IPS DF 4.7 (cell line): ENCODE measurements at regions not wholly inside any gene's neighbourhood (a gene's known extent, or its start where the extent isn't known, plus 50 kb on each side); places are given as distances from the start of the nearest gene placed in this dataset.
"Not testable (repeated sequence)": the region's sequence is repeated elsewhere in the genome, so short reads cannot be mapped to it uniquely, and the experiment has no call there.

Experiments used
- DNase-seq: peaks from one replicate; pipeline ENCODE4 v3.0.0-alpha.2; 2013; ENCODE audit warnings: low spot score; ENCODE audit errors: extremely low read depth

DNA sequence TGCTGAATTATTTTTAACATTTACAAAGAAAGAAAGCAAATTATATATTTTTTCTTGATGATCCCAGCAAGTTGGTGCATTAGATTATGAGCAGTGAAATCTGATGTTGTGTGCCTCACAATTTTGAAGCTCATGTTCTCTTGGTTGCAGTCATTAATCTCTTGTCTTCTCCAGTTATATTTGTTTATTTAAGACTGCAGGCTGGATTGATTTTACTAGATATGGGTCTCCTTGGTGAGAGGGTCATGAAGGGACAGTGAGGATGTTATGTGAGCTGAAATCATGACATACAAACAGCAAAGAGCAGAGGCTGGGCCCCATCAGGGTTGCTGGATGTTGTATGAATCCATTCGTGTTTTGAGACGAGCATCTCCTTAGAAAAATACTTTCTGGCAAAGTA is 64.2 kb upstream of the AKIRIN2 start:
- no peak for DNase-seq

DNA sequence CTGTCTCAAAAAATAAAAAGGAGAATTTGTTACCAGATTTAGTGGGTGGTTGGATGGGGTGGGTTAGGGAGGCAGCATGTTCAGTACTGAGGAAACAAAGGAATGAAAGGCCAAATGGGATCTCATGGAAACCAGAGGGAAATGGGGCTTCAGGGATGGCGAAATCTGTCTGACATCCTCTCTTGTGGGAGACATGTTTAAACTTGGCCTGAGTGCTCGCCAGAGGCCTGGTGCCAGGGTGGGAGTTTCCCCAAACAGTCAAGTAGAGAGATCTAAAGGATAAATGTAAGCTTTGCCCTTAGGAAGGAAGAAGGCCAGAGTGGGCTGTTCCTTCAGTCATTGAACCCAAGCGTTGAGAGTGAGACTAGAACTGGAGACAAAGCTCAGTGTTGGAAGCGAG is 61.9 kb upstream of the AKIRIN2 start:
- DNase-seq = no peak

DNA sequence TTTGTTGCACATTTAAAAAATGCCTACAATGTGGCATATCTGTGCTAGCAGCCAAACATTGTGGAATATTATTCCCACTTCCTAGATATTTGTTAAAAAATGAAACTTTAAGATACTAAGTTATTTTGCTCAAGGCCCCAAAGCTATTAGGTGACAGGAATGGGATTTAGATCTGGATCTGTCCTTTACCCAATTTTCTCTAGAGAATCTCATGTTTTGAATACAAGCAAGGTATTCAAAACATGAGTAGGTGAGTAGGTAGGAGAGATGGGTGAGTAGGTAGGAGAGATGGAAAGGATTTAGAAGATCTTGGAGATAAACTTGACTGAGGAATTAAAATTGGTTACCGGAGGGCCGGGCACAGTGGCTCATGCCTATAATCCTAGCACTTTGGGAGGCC is 61.2 kb upstream of the AKIRIN2 start:
- DNase-seq = no peak

DNA sequence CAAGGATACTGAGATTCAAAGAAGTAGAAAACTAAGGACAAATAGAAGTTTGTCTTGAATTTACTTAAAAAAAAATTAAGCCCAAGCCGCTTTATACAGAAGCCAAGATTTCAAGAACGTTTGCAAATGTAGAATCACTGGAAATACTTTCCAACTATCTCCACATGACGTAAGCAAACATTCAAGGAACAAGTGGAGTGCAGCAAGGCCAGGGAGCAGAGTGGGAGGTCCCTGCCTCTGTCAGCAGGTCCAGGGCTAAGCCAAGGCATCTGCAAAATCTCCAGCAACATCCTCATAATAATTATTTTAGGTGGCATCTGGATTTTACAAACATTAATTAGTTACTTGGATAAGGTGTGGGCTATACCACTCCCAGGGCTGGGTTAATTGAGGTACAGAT is 60.1 kb upstream of the AKIRIN2 start:
- DNase-seq = no peak

DNA sequence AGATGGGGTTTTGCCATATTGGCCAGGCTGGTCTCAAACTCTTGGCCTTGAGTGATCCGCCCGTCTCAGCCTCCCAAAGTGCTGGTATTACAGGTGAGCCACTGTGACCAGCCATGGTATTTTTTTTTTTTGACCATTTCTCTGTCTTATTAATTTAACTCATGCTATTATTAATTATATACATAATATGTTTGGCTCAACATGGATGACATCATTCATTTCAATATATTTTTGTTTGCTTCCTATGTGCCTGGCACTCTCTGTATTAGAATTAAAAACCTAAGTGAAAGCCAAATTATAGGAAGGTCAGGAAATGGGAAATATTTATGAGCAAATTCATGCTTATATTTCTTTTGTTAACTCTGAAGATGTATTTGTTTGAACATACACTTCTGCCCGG is 55.8 kb upstream of the AKIRIN2 start:
- DNase-seq = no peak

DNA sequence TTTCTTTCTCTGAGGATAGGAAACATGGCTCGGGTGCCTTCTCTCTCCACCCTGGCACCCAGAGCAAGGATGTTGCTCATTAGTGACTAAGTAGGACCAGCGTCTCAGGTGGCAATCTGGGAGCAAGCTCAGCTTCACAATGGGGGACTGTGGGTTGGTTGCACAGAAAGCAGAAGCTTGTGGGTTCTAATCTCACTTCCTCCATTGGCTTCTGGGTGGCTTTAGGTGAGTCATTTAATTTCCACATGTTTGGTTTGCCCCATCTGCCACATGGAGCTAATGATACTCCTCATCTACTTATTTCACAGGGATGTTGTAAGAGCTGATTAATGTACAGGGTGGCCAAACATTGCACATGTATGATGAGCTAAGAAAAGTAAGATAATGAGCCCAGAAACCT is 54.8 kb upstream of the AKIRIN2 start:
- no peak for DNase-seq

GRCh38 chr6:87755708-87756671 is 54.0 kb upstream of the AKIRIN2 start:
- DNase-seq = no peak

DNA sequence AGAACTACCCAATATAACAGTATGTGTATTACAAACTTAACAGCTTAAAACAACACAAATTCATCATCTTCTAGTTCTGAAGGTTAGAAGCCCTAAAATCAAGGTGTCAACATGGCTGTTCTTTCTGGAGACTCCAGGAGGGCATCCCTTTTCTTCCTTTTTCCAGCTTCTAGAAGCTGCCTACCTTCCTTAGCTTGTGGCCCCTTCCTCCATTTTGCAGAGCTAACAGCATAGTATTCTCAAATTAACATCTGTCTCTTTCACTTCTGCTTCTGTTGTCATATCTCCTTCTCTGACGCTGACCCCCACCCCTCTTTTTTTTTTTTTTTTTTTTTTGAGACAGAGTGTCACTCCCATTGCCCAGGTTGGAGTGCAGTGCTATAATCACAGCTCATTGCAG is 52.8 kb upstream of the AKIRIN2 start:
- DNase-seq = no peak

DNA sequence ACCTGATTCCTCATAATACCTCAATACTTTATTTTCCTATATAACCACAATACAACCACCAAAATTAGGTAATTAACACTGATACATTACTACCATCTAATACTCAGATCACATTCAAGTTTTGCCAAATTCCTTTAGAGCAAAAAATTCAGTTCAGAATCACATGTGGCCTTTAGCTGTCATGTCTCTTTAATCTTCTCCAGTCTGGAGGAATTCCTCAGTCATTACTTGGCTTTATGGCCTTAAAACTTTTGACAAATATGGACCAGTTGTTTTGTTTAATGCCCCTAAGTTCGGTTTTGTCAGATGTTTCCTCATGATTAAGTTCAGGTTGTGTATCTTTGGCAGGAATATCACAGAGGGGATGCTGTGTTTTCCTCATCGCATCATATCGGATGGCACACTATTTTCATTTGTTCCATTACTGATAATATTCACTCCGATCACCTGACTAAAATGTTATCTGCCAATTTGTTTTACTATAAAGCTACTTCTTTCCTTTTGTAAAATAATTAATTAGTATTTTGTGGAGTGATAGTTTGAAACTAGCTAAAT is 51.2 kb upstream of the AKIRIN2 start:
- DNase-seq = no peak

DNA sequence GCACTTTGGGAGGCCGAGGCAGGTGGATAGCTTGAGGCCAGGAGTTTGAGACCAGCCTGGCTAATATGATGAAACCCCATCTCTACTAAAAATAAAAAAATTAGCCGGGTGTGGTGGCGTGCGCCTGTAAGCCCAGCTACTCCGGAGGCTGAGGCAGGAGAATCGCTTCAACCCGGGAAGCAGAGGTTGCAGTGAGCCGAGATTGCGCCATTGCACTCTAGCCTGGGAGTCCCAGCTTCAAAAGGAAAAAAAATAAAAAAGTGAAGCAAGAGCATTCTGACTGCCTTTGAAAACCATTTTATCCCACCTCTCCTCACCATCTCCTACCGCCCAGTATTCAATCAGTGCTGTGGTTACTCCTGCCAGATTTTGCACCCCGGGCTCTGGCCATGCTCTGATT is 50.5 kb upstream of the AKIRIN2 start:
- not testable (repeated sequence) for DNase-seq
